Coronary artery (tissue), 2 donors: ENCODE measurements at regions not wholly inside any gene's neighbourhood (a gene's known extent, or its start where the extent isn't known, plus 50 kb on each side); places are given as distances from the start of the nearest gene placed in this dataset.

ENCODE experiments used
- DNase-seq: peaks from one replicate; pipeline ENCODE4 v3.0.0-alpha.2; 2017; ENCODE audit warnings: low spot score
- H3K27ac ChIP-seq, 2 donors: fragments of 200-600 bp; sonication (generic); one replicate each; pipeline ENCODE4 v1.5.1; 2016 to 2019
- H3K4me3 ChIP-seq: fragments of 200-600 bp; sonication (generic); 2 replicates; pipeline ENCODE4 v1.5.1; 2016; ENCODE audit warnings: mild to moderate bottlenecking, moderate library complexity
- CTCF ChIP-seq: fragments of 200-600 bp; sonication (generic); IDR thresholded peaks from one replicate; pipeline ENCODE4 v1.5.1; 2019; ENCODE audit warnings: antibody characterized with exemption

GRCh38 chr13:110813646-110814624 is 100.4 kb downstream of the ING1 start:
- TF ChIP-seq CTCF: no peak
- H3K27ac ChIP-seq: no peak overlapping the region
- H3K4me3 ChIP-seq: no peak overlapping the region
- DNase-seq: no peak

GRCh38 chr13:110815471-110816204 is 99.2 kb downstream of the ANKRD10 start:
- DNase-seq: no peak
- no peak for TF ChIP-seq CTCF
- H3K4me3 ChIP-seq: no peak overlapping the region
- H3K27ac ChIP-seq: no peak overlapping the region

GRCh38 chr13:110816500-110816899 is 98.4 kb downstream of the ANKRD10 start:
- no peak overlapping the region for H3K4me3 ChIP-seq
- no peak for TF ChIP-seq CTCF
- DNase-seq: no peak
- H3K27ac ChIP-seq: no peak overlapping the region

GRCh38 chr13:110817143-110817542 is 97.7 kb downstream of the ANKRD10 start:
- Histone ChIP-seq H3K27ac (no peak overlapping the region), H3K4me3 (no peak overlapping the region)
- no peak for TF ChIP-seq CTCF
- no peak for DNase-seq

- TF ChIP-seq CTCF: no peak
- Histone ChIP-seq H3K27ac (no peak overlapping the region), H3K4me3 (no peak overlapping the region)
- DNase-seq: no peak
Observed at GRCh38 chr13:110818747-110819146, 96.1 kb downstream of the ANKRD10 start.

GRCh38 chr13:110819203-110820014 is 95.5 kb downstream of the ANKRD10 start:
- no peak for DNase-seq
- Histone ChIP-seq H3K4me3 (no peak overlapping the region), H3K27ac (no peak overlapping the region)

More at GRCh38 chr13:110819203-110820014, 95.5 kb downstream of the ANKRD10 start:
- TF ChIP-seq CTCF: peak; percentile 92
